ENCODE measurements at regions not wholly inside any gene's neighbourhood (a gene's known extent, or its start where the extent isn't known, plus 50 kb on each side); places are given as distances from the start of the nearest gene placed in this dataset.

GRCh38 chr3:194080913-194081800, 54.8 kb upstream of the HES1 start:
- Mint-ChIP-seq H3K9me3 (no peaks in the 10 kb centered on the region), H3K27ac (no peak overlapping the region), H3K4me3 (no peak overlapping the region), H3K27me3 (ENCODE audit: low read depth) (peaks cover 20% of the 10 kb centered on the region), H3K36me3 (ENCODE audit: insufficient read depth in 1 of 3, low read depth in 3 of 3) (no peaks in the 10 kb centered on the region), H3K4me1 (peaks cover 32 to 42% of the 10 kb centered on the region in 2 experiments)
- Histone ChIP-seq H2BK5ac (ENCODE audit: insufficient read length, low read length) (no peak overlapping the region), H2BK120ac (ENCODE audit: low read depth, low read length, poor library complexity, severe bottlenecking) (no peak overlapping the region), H4K20me1 (ENCODE audit: control insufficient read depth, insufficient read depth, insufficient read length) (no peaks in the 10 kb centered on the region), H3K4ac (ENCODE audit: low read depth, low read length) (no peak overlapping the region), H2BK15ac (ENCODE audit: low read depth, low read length) (no peak overlapping the region), H3K9ac (ENCODE audit: extremely low read depth, insufficient read length, low read length) (no peak overlapping the region), H2AK5ac (ENCODE audit: insufficient read length, low read length) (no peak overlapping the region), H3K4me2 (ENCODE audit: insufficient read depth, insufficient read length, low read length) (no peak overlapping the region), H3T11ph (ENCODE audit: low read length) (no peak overlapping the region), H3K27ac (ENCODE audit: insufficient read length, low read depth, low read length) (no peak overlapping the region), H4K91ac (ENCODE audit: insufficient read length, low read depth, low read length) (no peak overlapping the region), H4K8ac (replicated peaks; ENCODE audit: insufficient read length, low read depth, low read length) (no peak overlapping the region), H3K23me2 (ENCODE audit: insufficient read length, low read depth, low read length, poor library complexity, severe bottlenecking) (no peaks in the 10 kb centered on the region), H3K9me3 (ENCODE audit: control insufficient read depth, low read depth, low read length) (no peaks in the 10 kb centered on the region), H3K14ac (ENCODE audit: insufficient read depth, low read length) (no peak overlapping the region), H3K79me2 (ENCODE audit: insufficient read depth, low read length) (no peaks in the 10 kb centered on the region), H2BK20ac (ENCODE audit: low read depth, low read length, poor library complexity, severe bottlenecking) (no peak overlapping the region), H3K4me1 (ENCODE audit: insufficient read depth, low read length) (no peaks in the 10 kb centered on the region; the same call in 1 of the 2 replicates), H3K23ac (ENCODE audit: insufficient read length, low read depth, low read length) (no peak overlapping the region), H3K79me1 (ENCODE audit: insufficient read depth, low read depth, low read length, poor library complexity, severe bottlenecking) (no peaks in the 10 kb centered on the region), H3K18ac (ENCODE audit: insufficient read length, low read depth, low read length) (no peak overlapping the region), H3K27me3 (ENCODE audit: insufficient read depth, low read length) (no peaks in the 10 kb centered on the region), H2BK12ac (ENCODE audit: insufficient read length, low read depth, low read length) (no peak overlapping the region), H3K56ac (ENCODE audit: insufficient read length, low read depth, low read length) (no peak overlapping the region), H2AFZ (ENCODE audit: low read length) (no peak overlapping the region), H4K5ac (ENCODE audit: insufficient read length, low read depth, low read length) (no peak overlapping the region)
- TF ChIP-seq, protein P1, sequence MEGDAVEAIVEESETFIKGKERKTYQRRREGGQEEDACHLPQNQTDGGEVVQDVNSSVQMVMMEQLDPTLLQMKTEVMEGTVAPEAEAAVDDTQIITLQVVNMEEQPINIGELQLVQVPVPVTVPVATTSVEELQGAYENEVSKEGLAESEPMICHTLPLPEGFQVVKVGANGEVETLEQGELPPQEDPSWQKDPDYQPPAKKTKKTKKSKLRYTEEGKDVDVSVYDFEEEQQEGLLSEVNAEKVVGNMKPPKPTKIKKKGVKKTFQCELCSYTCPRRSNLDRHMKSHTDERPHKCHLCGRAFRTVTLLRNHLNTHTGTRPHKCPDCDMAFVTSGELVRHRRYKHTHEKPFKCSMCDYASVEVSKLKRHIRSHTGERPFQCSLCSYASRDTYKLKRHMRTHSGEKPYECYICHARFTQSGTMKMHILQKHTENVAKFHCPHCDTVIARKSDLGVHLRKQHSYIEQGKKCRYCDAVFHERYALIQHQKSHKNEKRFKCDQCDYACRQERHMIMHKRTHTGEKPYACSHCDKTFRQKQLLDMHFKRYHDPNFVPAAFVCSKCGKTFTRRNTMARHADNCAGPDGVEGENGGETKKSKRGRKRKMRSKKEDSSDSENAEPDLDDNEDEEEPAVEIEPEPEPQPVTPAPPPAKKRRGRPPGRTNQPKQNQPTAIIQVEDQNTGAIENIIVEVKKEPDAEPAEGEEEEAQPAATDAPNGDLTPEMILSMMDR (conservative IDR thresholded peaks at IDR 0.05): no peak
- WGBS (ENCODE audit: extremely low coverage, insufficient read length, low lambda C conversion rate): no CpG with 5 or more reads among the region's 8 CpGs
- no peak for DNase-seq

All from H9 (cell line).